K562 (cell line): ENCODE measurements at regions not wholly inside any gene's neighbourhood (a gene's known extent, or its start where the extent isn't known, plus 50 kb on each side); places are given as distances from the start of the nearest gene placed in this dataset.
A peak's percentile ranks its signal among the peaks of the same experiment; 100 is the strongest.

Experiments
- CCNT2 ChIP-seq: IDR thresholded peaks from 2 replicates; pipeline ENCODE4 v1.6.1; 2011; ENCODE audit warnings: borderline replicate concordance, low read depth, mild to moderate bottlenecking, moderate library complexity, mixed read lengths, low read length; ENCODE audit not compliant: insufficient read length; ENCODE audit errors: extremely low read depth
- MYNN ChIP-seq, 2 experiments: sonication (generic); formaldehyde crosslinking in 1 of 2; IDR thresholded peaks; 2 replicates each; pipeline versions ENCODE4 v1.5.0 to v1.6.1; 2016 to 2020; ENCODE audit warnings: antibody characterized with exemption in 1 of 2, missing genetic modification reagents in 1 of 2
- NCOR1 ChIP-seq: fragments of 450-650 bp; IDR thresholded peaks from 2 replicates; pipeline ENCODE4 v1.6.1; 2016; ENCODE audit warnings: mild to moderate bottlenecking, moderate library complexity
- NKRF ChIP-seq: fragments of 450-650 bp; IDR thresholded peaks from 2 replicates; pipeline ENCODE4 v1.6.1; 2016; ENCODE audit warnings: borderline replicate concordance
- SIN3B ChIP-seq: fragments of 450-650 bp; IDR thresholded peaks from 2 replicates; pipeline ENCODE4 v1.6.1; 2017; ENCODE audit warnings: low read depth, mild to moderate bottlenecking, moderate library complexity
- ZBTB7A ChIP-seq: IDR thresholded peaks from 2 replicates; pipeline ENCODE4 v1.6.1; 2011; ENCODE audit warnings: low read depth, mild to moderate bottlenecking, low read length, moderate library complexity, borderline replicate concordance; ENCODE audit not compliant: control insufficient read depth
- ZFX ChIP-seq: sonication (generic); formaldehyde crosslinking; IDR thresholded peaks from 2 replicates; pipeline ENCODE4 v1.8.0; 2022; ENCODE audit warnings: mild to moderate bottlenecking, missing genetic modification reagents, moderate library complexity
- ZNF407 ChIP-seq: fragments of 450-650 bp; IDR thresholded peaks from 2 replicates; pipeline ENCODE4 v1.6.1; 2016; ENCODE audit warnings: low read depth

GRCh38 chr14:76961631-76962302 is 66.7 kb downstream of the IRF2BPL start (continued):
- TF ChIP-seq ZNF407: peak; percentile 86
- TF ChIP-seq NCOR1: peak; percentile 59
- TF ChIP-seq ZBTB7A: peak; percentile 93
- no peak for TF ChIP-seq SIN3B
- 0 out of 2 replicates have a peak, but pooled peaks have one; percentile 21 for TF ChIP-seq NKRF
- TF ChIP-seq MYNN (IDR thresholded peaks at IDR 0.05): 0 out of 2 replicates have a peak, but pooled peaks have one; percentile 23
- TF ChIP-seq MYNN (CRISPR knock-in tag; IDR thresholded peaks at IDR 0.05): no peak
- TF ChIP-seq CCNT2: peak; percentile 61
- TF ChIP-seq ZFX: peak; percentile 51; the same call in 1 of the 2 replicates
